GM12878 (cell line): ENCODE measurements at regions not wholly inside any gene's neighbourhood (a gene's known extent, or its start where the extent isn't known, plus 50 kb on each side); places are given as distances from the start of the nearest gene placed in this dataset.

Source experiments
- CTCF ChIP-seq, 3 experiments: IDR thresholded peaks in 2 of 3; conservative IDR thresholded peaks in 1 of 3; 2 replicates each; pipeline ENCODE4 v1.5.1; 2011; ENCODE audit warnings: low read depth in 3 of 3, low read length in 3 of 3, mild to moderate bottlenecking in 3 of 3, control low read depth in 2 of 3, moderate library complexity in 2 of 3, inconsistent platforms in 1 of 3, mixed read lengths in 1 of 3; ENCODE audit not compliant: control insufficient read depth in 2 of 3, insufficient read depth in 1 of 3; ENCODE audit errors: extremely low read depth in 1 of 3
- EZH2 ChIP-seq: IDR thresholded peaks from 2 replicates; pipeline ENCODE4 v1.6.1; 2012; ENCODE audit warnings: low read depth, mild to moderate bottlenecking, control low read depth, inconsistent platforms, low read length, borderline replicate concordance; ENCODE audit not compliant: control insufficient read depth

DNA sequence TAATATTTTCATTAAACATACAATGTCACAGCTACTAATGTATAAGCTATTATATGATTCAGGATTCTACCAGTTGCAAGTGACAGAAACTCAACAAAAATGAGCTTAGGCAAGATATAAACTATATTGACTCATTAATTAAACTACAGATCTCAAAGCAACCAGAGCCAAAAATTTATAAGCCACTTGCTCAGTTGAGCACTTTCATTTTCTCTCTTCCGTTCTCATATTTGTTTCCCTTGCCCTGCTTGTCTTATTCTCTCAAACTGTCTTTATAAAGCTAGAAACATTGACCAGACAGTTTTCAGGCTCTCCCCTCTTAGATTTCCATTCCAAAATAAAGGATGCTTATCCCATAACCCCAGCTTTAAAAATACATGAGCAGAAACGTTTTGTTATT lies 60.2 kb upstream of the DGKB start:
- TF ChIP-seq EZH2 (no peak), CTCF (IDR thresholded peaks at IDR 0.05 in 2 of 3, conservative IDR thresholded peaks at IDR 0.05 in 1 of 3; ENCODE audit: control insufficient read depth in 2 of 3, extremely low read depth in 1 of 3, insufficient read depth in 1 of 3, low read depth in 3 of 3, low read length in 3 of 3) (no peak)
